ENCODE measurements at regions not wholly inside any gene's neighbourhood (a gene's known extent, or its start where the extent isn't known, plus 50 kb on each side); places are given as distances from the start of the nearest gene placed in this dataset.

DNA sequence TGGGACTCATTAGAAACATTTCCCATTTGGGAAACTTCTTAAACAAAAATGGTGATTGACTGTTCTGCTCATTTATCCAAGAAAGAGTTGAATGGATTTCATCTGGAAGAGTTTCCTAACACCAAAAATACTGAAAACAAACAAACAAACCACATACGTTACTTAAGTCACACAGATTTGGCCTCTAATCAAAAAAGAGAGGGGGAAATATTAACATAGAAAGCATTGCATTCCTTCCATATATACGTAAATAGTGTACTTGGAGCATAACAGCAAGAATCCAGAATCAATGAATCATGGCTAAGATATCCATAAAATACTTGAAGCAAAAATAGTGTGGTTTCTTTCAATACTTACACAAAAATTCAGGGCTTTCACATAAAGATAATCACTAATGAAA lies 189.8 kb upstream of the MAP3K1 start:
- TF ChIP-seq EZH2 (IDR thresholded peaks at IDR 0.05; ENCODE audit: insufficient read depth, poor library complexity, severe bottlenecking) (no peak), EZH2phosphoT487 (IDR thresholded peaks at IDR 0.05; ENCODE audit: insufficient read depth, low read depth) (no peak)

Data from GM23248 (cell line).